Activated naive CD8-positive, alpha-beta T cell treated with anti-CD3 and anti-CD28 coated beads, Interleukin-2, amount 10 ng/mL, durations not matched to agents 7 days and 5 days (primary cell): ENCODE measurements at regions not wholly inside any gene's neighbourhood (a gene's known extent, or its start where the extent isn't known, plus 50 kb on each side); places are given as distances from the start of the nearest gene placed in this dataset.

ENCODE experiments used
- ATAC-seq: fragments of 150-1000 bp; cut with Tn5 transposase; one replicate; pipeline ENCODE4 v1.10.0; 2021; ENCODE audit warnings: low read depth, moderate library complexity
- POLR2A ChIA-PET: fragments of 350-600 bp; sonication (Branson Sonifier 250); formaldehyde crosslinking; loops from one replicate; lab custom pipeline; 2021; ENCODE audit warnings: antibody characterized with exemption; lab: Charles Lee
- DNase-seq: peaks from one replicate; pipeline ENCODE4 v3.0.0; 2021
- H3K27ac Mint-ChIP-seq: one replicate; pipeline ENCODE4 v1.8.0; 2022; ENCODE audit warnings: mild to moderate bottlenecking, mixed read lengths
- H3K27me3 Mint-ChIP-seq: one replicate; pipeline ENCODE4 v1.8.0; 2022; ENCODE audit warnings: mild to moderate bottlenecking, moderate library complexity, mixed read lengths
- H3K36me3 Mint-ChIP-seq: one replicate; pipeline ENCODE4 v1.8.0; 2021; ENCODE audit warnings: mild to moderate bottlenecking, mixed read lengths
- H3K4me1 Mint-ChIP-seq: one replicate; pipeline ENCODE4 v1.8.0; 2021; ENCODE audit warnings: mixed read lengths
- H3K4me3 Mint-ChIP-seq: one replicate; pipeline ENCODE4 v1.8.0; 2022; ENCODE audit warnings: mild to moderate bottlenecking, moderate library complexity, mixed read lengths
- H3K9me3 Mint-ChIP-seq: one replicate; pipeline ENCODE4 v1.8.0; 2021; ENCODE audit warnings: mixed read lengths

GRCh38 chr10:129390147-129390546, 76.9 kb upstream of the MGMT start:
- POLR2A ChIA-PET, result no interaction called here
- no peak for ATAC-seq
- H3K9me3 Mint-ChIP-seq, result no peaks in the 10 kb centered on the region
- no peaks in the 10 kb centered on the region for H3K4me1 Mint-ChIP-seq
- no peak overlapping the region for H3K27ac Mint-ChIP-seq
- DNase-seq, result no peak
- H3K4me3 Mint-ChIP-seq, result no peak overlapping the region
- H3K36me3 Mint-ChIP-seq, result no peaks in the 10 kb centered on the region
- H3K27me3 Mint-ChIP-seq, result peaks cover 4% of the 10 kb centered on the region

GRCh38 chr10:129390726-129391125, 76.3 kb upstream of the MGMT start:
- no peak overlapping the region for H3K27ac Mint-ChIP-seq
- POLR2A ChIA-PET, result no interaction called here
- H3K4me1 Mint-ChIP-seq, result no peaks in the 10 kb centered on the region
- no peaks in the 10 kb centered on the region for H3K36me3 Mint-ChIP-seq
- H3K4me3 Mint-ChIP-seq, result no peak overlapping the region
- no peaks in the 10 kb centered on the region for H3K9me3 Mint-ChIP-seq
- H3K27me3 Mint-ChIP-seq, result peaks cover 4% of the 10 kb centered on the region
- ATAC-seq (no peak), DNase-seq (no peak)

- no peaks in the 10 kb centered on the region for H3K4me1 Mint-ChIP-seq
- ATAC-seq, result no peak
- DNase-seq, result no peak
- no peak overlapping the region for H3K27ac Mint-ChIP-seq
- POLR2A ChIA-PET, result no interaction called here
- H3K9me3 Mint-ChIP-seq, result no peaks in the 10 kb centered on the region
- H3K27me3 Mint-ChIP-seq, result peaks cover 2% of the 10 kb centered on the region
- no peaks in the 10 kb centered on the region for H3K36me3 Mint-ChIP-seq
- H3K4me3 Mint-ChIP-seq, result no peak overlapping the region
Measured at GRCh38 chr10:129391464-129391863, 75.6 kb upstream of the MGMT start.

- no peak overlapping the region for H3K4me3 Mint-ChIP-seq
- H3K9me3 Mint-ChIP-seq, result no peaks in the 10 kb centered on the region
- no peak overlapping the region for H3K27ac Mint-ChIP-seq
- H3K36me3 Mint-ChIP-seq, result no peaks in the 10 kb centered on the region
- no peaks in the 10 kb centered on the region for H3K4me1 Mint-ChIP-seq
- POLR2A ChIA-PET, result no interaction called here
- no peak for DNase-seq
- H3K27me3 Mint-ChIP-seq, result peaks cover 2% of the 10 kb centered on the region
- ATAC-seq, result no peak
Measured at GRCh38 chr10:129392855-129393254, 74.2 kb upstream of the MGMT start.

GRCh38 chr10:129393812-129394211, 73.2 kb upstream of the MGMT start:
- ATAC-seq (no peak), DNase-seq (no peak)
- no peaks in the 10 kb centered on the region for H3K9me3 Mint-ChIP-seq
- POLR2A ChIA-PET, result no interaction called here
- no peaks in the 10 kb centered on the region for H3K4me1 Mint-ChIP-seq
- no peaks in the 10 kb centered on the region for H3K36me3 Mint-ChIP-seq
- no peak overlapping the region for H3K4me3 Mint-ChIP-seq
- no peak overlapping the region for H3K27ac Mint-ChIP-seq
- H3K27me3 Mint-ChIP-seq, result peaks cover 2% of the 10 kb centered on the region

- POLR2A ChIA-PET, result no interaction called here
- H3K4me3 Mint-ChIP-seq, result no peak overlapping the region
Measured at GRCh38 chr10:129394518-129395328, 72.3 kb upstream of the MGMT start.

GRCh38 chr10:129396021-129396722, 70.9 kb upstream of the MGMT start:
- POLR2A ChIA-PET, result no interaction called here
- no peak for DNase-seq
- Mint-ChIP-seq H3K27ac (no peak overlapping the region), H3K36me3 (no peaks in the 10 kb centered on the region), H3K9me3 (no peaks in the 10 kb centered on the region), H3K27me3 (no peaks in the 10 kb centered on the region), H3K4me1 (no peaks in the 10 kb centered on the region), H3K4me3 (no peak overlapping the region)
- no peak for ATAC-seq

More at GRCh38 chr10:129394518-129395328, 72.3 kb upstream of the MGMT start:
- Mint-ChIP-seq H3K27me3 (no peaks in the 10 kb centered on the region), H3K9me3 (no peaks in the 10 kb centered on the region), H3K27ac (no peak overlapping the region), H3K36me3 (no peaks in the 10 kb centered on the region), H3K4me1 (no peaks in the 10 kb centered on the region)
- ATAC-seq (no peak), DNase-seq (no peak)

- POLR2A ChIA-PET, result no interaction called here
Measured at GRCh38 chr10:129397198-129397974, 69.7 kb upstream of the MGMT start.

GRCh38 chr10:129398711-129399141, 68.3 kb upstream of the MGMT start:
- DNase-seq (no peak), ATAC-seq (no peak)
- no peaks in the 10 kb centered on the region for H3K36me3 Mint-ChIP-seq
- POLR2A ChIA-PET, result no interaction called here
- no peak overlapping the region for H3K4me3 Mint-ChIP-seq
- H3K4me1 Mint-ChIP-seq, result no peaks in the 10 kb centered on the region
- H3K27me3 Mint-ChIP-seq, result no peaks in the 10 kb centered on the region
- H3K27ac Mint-ChIP-seq, result no peak overlapping the region
- H3K9me3 Mint-ChIP-seq, result no peaks in the 10 kb centered on the region

More at GRCh38 chr10:129397198-129397974, 69.7 kb upstream of the MGMT start:
- Mint-ChIP-seq H3K27ac (no peak overlapping the region), H3K27me3 (no peaks in the 10 kb centered on the region), H3K36me3 (no peaks in the 10 kb centered on the region), H3K4me3 (no peak overlapping the region), H3K4me1 (no peaks in the 10 kb centered on the region), H3K9me3 (no peaks in the 10 kb centered on the region)
- ATAC-seq (no peak), DNase-seq (no peak)

- DNase-seq (no peak), ATAC-seq (no peak)
- Mint-ChIP-seq H3K4me1 (no peaks in the 10 kb centered on the region), H3K27ac (no peak overlapping the region), H3K36me3 (no peaks in the 10 kb centered on the region), H3K27me3 (no peaks in the 10 kb centered on the region), H3K4me3 (no peak overlapping the region), H3K9me3 (no peaks in the 10 kb centered on the region)
- POLR2A ChIA-PET, result no interaction called here
Measured at GRCh38 chr10:129400426-129400825, 66.6 kb upstream of the MGMT start.

- H3K4me1 Mint-ChIP-seq, result no peaks in the 10 kb centered on the region
- no peaks in the 10 kb centered on the region for H3K27me3 Mint-ChIP-seq
- no peaks in the 10 kb centered on the region for H3K9me3 Mint-ChIP-seq
- no peak overlapping the region for H3K4me3 Mint-ChIP-seq
- POLR2A ChIA-PET, result no interaction called here
- H3K36me3 Mint-ChIP-seq, result no peaks in the 10 kb centered on the region
- H3K27ac Mint-ChIP-seq, result no peak overlapping the region
- no peak for ATAC-seq
- DNase-seq, result no peak
Measured at GRCh38 chr10:129402459-129402858, 64.6 kb upstream of the MGMT start.

- ATAC-seq, result no peak
- POLR2A ChIA-PET, result no interaction called here
- no peaks in the 10 kb centered on the region for H3K9me3 Mint-ChIP-seq
Measured at GRCh38 chr10:129404091-129404490, 63.0 kb upstream of the MGMT start.

GRCh38 chr10:129405389-129405788, 61.7 kb upstream of the MGMT start:
- no peak overlapping the region for H3K27ac Mint-ChIP-seq
- H3K4me1 Mint-ChIP-seq, result no peaks in the 10 kb centered on the region
- peaks cover 4% of the 10 kb centered on the region for H3K27me3 Mint-ChIP-seq
- POLR2A ChIA-PET, result no interaction called here
- no peaks in the 10 kb centered on the region for H3K9me3 Mint-ChIP-seq
- H3K4me3 Mint-ChIP-seq, result no peak overlapping the region
- no peak for ATAC-seq
- no peak for DNase-seq
- no peaks in the 10 kb centered on the region for H3K36me3 Mint-ChIP-seq

More at GRCh38 chr10:129404091-129404490, 63.0 kb upstream of the MGMT start:
- Mint-ChIP-seq H3K4me1 (no peaks in the 10 kb centered on the region), H3K4me3 (no peak overlapping the region), H3K27me3 (peaks cover 4% of the 10 kb centered on the region), H3K27ac (no peak overlapping the region), H3K36me3 (no peaks in the 10 kb centered on the region)
- DNase-seq, result no peak
